Nephron progenitor cell (in vitro differentiated cells): ENCODE measurements at regions not wholly inside any gene's neighbourhood (a gene's known extent, or its start where the extent isn't known, plus 50 kb on each side); places are given as distances from the start of the nearest gene placed in this dataset.

Experiments
- DNase-seq: peaks from one replicate; pipeline ENCODE4 v3.0.0; 2021
- H3K27ac Mint-ChIP-seq: 2 replicates; pipeline ENCODE4 v1.8.0; 2021; ENCODE audit warnings: mild to moderate bottlenecking, moderate library complexity, mixed read lengths
- H3K27me3 Mint-ChIP-seq: 2 replicates; pipeline ENCODE4 v1.8.0; 2021; ENCODE audit warnings: mild to moderate bottlenecking, low read depth, mixed read lengths; ENCODE audit not compliant: poor library complexity
- H3K36me3 Mint-ChIP-seq: 2 replicates; pipeline ENCODE4 v1.8.0; 2021; ENCODE audit warnings: low read depth, mixed read lengths
- H3K4me1 Mint-ChIP-seq: 2 replicates; pipeline ENCODE4 v1.8.0; 2021; ENCODE audit warnings: mixed read lengths
- H3K4me3 Mint-ChIP-seq: 2 replicates; pipeline ENCODE4 v1.8.0; 2021; ENCODE audit warnings: mild to moderate bottlenecking, moderate library complexity, mixed read lengths
- H3K9me3 Mint-ChIP-seq: 2 replicates; pipeline ENCODE4 v1.8.0; 2021; ENCODE audit warnings: mild to moderate bottlenecking, moderate library complexity, mixed read lengths
- TF ChIP-seq, protein P1 (sequence below): fragments of 200-600 bp; sonication (generic); IDR thresholded peaks from 2 replicates; pipeline ENCODE4 v1.5.0; 2021; ENCODE audit warnings: antibody characterized with exemption

GRCh38 chr9:88892724-88893123 lies 98.5 kb upstream of the S1PR3 start:
- Mint-ChIP-seq H3K27me3 (peaks cover 4% of the 10 kb centered on the region), H3K4me1 (peaks cover 52% of the 10 kb centered on the region), H3K4me3 (no peak overlapping the region)

GRCh38 chr9:88897081-88897480 lies 94.2 kb upstream of the S1PR3 start:
- Mint-ChIP-seq H3K27me3 (no peaks in the 10 kb centered on the region), H3K27ac (no peak overlapping the region), H3K9me3 (no peaks in the 10 kb centered on the region), H3K4me3 (no peak overlapping the region), H3K4me1 (peaks cover 17% of the 10 kb centered on the region), H3K36me3 (no peaks in the 10 kb centered on the region)
- TF ChIP-seq, protein P1, sequence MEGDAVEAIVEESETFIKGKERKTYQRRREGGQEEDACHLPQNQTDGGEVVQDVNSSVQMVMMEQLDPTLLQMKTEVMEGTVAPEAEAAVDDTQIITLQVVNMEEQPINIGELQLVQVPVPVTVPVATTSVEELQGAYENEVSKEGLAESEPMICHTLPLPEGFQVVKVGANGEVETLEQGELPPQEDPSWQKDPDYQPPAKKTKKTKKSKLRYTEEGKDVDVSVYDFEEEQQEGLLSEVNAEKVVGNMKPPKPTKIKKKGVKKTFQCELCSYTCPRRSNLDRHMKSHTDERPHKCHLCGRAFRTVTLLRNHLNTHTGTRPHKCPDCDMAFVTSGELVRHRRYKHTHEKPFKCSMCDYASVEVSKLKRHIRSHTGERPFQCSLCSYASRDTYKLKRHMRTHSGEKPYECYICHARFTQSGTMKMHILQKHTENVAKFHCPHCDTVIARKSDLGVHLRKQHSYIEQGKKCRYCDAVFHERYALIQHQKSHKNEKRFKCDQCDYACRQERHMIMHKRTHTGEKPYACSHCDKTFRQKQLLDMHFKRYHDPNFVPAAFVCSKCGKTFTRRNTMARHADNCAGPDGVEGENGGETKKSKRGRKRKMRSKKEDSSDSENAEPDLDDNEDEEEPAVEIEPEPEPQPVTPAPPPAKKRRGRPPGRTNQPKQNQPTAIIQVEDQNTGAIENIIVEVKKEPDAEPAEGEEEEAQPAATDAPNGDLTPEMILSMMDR = no peak
- DNase-seq = no peak

More at GRCh38 chr9:88892724-88893123, 98.5 kb upstream of the S1PR3 start:
- TF ChIP-seq, protein P1 = no peak
- no peak for DNase-seq
- Mint-ChIP-seq H3K27ac (peak overlapping the region; percentile 58), H3K36me3 (no peaks in the 10 kb centered on the region), H3K9me3 (peaks cover 3% of the 10 kb centered on the region)

DNA sequence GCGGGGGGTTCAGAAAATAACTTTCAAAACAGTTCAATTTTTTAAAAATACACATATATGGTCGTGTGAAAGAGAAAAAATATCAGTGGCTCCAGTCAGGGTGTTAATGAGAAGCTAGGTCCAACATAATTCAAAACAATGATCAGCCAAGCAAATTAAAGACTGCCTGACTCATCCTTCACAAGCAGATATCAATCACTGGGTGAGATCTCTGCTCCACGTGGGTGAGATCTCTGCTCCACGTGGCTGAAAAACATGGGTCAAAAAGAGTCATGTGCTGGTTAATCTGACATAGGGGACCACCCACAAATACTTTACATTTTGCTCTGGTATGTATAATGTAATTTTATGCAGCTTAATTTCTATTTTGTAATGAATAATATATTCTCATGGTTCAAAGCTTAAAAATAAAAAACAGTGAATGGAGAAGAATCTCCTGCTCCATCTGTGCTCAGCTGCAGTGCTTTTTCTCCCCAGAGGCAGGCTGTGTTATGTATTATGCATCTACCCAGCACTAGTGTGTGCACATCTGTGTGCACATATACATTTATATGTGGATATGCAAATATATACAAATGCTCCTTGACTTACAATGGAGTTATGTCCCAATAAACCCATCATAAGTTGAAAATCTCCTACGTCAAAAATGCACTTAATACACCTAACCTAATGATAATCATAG lies 93.1 kb upstream of the S1PR3 start:
- H3K4me1 Mint-ChIP-seq = peaks cover 6% of the 10 kb centered on the region
- no peak overlapping the region for H3K4me3 Mint-ChIP-seq
- H3K9me3 Mint-ChIP-seq = no peaks in the 10 kb centered on the region
- DNase-seq = no peak
- TF ChIP-seq, protein P1 = no peak
- no peak overlapping the region for H3K27ac Mint-ChIP-seq
- H3K36me3 Mint-ChIP-seq = no peaks in the 10 kb centered on the region
- no peaks in the 10 kb centered on the region for H3K27me3 Mint-ChIP-seq

DNA sequence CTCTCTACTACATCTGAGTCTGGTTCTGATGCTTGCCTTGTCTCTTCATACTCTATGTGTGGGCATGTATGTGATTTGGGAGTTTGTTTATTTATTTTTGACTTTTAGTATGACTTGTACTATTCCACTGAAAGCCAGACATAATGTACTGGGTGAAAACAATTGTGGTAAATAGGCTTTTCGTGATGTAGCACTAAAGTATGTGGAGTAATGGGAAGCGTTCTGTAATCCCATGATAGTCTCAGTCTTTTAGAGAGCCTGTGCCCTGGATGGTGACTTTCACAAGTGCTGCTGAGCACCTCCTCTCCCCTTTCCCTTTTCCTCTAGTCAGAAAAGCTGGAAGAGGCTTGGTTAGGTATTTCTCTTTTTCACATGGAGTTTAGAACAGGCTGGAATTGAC lies 85.8 kb upstream of the S1PR3 start:
- Mint-ChIP-seq H3K4me1 (no peaks in the 10 kb centered on the region), H3K36me3 (no peaks in the 10 kb centered on the region), H3K27me3 (peaks cover 5% of the 10 kb centered on the region), H3K4me3 (no peak overlapping the region), H3K9me3 (peaks cover 31% of the 10 kb centered on the region), H3K27ac (no peak overlapping the region)
- no peak for DNase-seq
- TF ChIP-seq, protein P1 = no peak

- peaks cover 36% of the 10 kb centered on the region for H3K9me3 Mint-ChIP-seq
- peaks cover 5% of the 10 kb centered on the region for H3K27me3 Mint-ChIP-seq
- peaks cover 16% of the 10 kb centered on the region for H3K36me3 Mint-ChIP-seq
- no peak overlapping the region for H3K4me3 Mint-ChIP-seq
- H3K27ac Mint-ChIP-seq = peak overlapping the region; percentile 20
- TF ChIP-seq, protein P1 = no peak
- peaks cover 17% of the 10 kb centered on the region for H3K4me1 Mint-ChIP-seq
- no peak for DNase-seq
Observed at GRCh38 chr9:88915916-88916315, 75.4 kb upstream of the S1PR3 start.

DNA sequence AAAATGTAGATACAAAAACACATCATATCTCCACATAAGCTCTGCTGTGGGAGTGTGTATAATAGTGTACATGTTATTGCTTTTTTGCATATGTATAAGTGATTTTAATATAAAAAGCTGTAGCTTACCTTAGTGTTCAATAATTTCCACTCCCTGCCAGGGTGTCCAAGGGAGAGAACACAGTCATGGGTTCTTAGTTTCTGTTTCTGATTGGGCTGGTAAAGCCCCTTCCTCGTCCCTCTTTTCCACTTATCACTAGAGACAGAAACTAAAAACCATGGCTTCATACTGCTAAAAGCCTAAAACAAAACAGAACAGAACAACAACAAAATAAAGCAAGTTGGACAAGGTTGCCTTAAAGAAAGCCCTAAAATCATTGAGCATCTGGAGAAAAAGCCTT lies 74.4 kb upstream of the S1PR3 start:
- TF ChIP-seq, protein P1 = no peak
- Mint-ChIP-seq H3K36me3 (peaks cover 16% of the 10 kb centered on the region), H3K27ac (no peak overlapping the region), H3K27me3 (peaks cover 5% of the 10 kb centered on the region), H3K4me1 (peaks cover 17% of the 10 kb centered on the region), H3K9me3 (peaks cover 36% of the 10 kb centered on the region), H3K4me3 (no peak overlapping the region)
- no peak for DNase-seq
